Gastroesophageal sphincter (tissue), 3 donors: ENCODE measurements at regions not wholly inside any gene's neighbourhood (a gene's known extent, or its start where the extent isn't known, plus 50 kb on each side); places are given as distances from the start of the nearest gene placed in this dataset.

Source experiments
- EP300 ChIP-seq: sonication (generic); formaldehyde crosslinking; IDR thresholded peaks from one replicate; pipeline ENCODE4 v1.6.1; 2017; ENCODE audit warnings: antibody characterized with exemption, mild to moderate bottlenecking
- TF ChIP-seq, protein P1 (sequence below), 4 experiments: fragments of 200-600 bp in 2 of 4; fragments of 450-650 bp in 2 of 4; sonication (generic) in 1 of 4; IDR thresholded peaks; one replicate each; pipeline ENCODE4 v1.5.1; 2017 to 2019; ENCODE audit warnings: antibody characterized with exemption in 4 of 4, mild to moderate bottlenecking in 2 of 4, moderate library complexity in 2 of 4

DNA sequence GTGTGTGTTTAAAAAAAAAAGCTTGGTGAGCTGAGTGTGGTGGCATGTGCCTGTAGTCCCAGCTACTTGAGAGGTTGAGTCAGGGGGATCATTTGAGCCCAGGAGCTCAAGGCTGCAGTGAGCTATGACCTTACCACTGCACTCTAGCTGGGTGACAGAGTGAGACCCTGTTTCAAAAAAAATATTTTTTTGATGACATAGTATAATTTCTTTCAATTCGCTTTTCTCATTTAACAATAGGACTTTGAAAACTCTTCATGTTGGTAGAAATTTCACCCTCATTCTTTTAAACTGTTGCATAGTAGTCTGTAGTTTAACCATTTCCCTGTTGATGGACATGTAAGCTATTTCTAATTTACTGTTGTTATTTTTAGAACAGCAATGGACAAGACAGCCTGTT, 55.7 kb upstream of the EXOC6 start:
- TF ChIP-seq, protein P1, sequence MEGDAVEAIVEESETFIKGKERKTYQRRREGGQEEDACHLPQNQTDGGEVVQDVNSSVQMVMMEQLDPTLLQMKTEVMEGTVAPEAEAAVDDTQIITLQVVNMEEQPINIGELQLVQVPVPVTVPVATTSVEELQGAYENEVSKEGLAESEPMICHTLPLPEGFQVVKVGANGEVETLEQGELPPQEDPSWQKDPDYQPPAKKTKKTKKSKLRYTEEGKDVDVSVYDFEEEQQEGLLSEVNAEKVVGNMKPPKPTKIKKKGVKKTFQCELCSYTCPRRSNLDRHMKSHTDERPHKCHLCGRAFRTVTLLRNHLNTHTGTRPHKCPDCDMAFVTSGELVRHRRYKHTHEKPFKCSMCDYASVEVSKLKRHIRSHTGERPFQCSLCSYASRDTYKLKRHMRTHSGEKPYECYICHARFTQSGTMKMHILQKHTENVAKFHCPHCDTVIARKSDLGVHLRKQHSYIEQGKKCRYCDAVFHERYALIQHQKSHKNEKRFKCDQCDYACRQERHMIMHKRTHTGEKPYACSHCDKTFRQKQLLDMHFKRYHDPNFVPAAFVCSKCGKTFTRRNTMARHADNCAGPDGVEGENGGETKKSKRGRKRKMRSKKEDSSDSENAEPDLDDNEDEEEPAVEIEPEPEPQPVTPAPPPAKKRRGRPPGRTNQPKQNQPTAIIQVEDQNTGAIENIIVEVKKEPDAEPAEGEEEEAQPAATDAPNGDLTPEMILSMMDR (IDR thresholded peaks at IDR 0.05) = no peak
- TF ChIP-seq EP300 = no peak
